Kidney capillary endothelial cell (primary cell): ENCODE measurements at regions not wholly inside any gene's neighbourhood (a gene's known extent, or its start where the extent isn't known, plus 50 kb on each side); places are given as distances from the start of the nearest gene placed in this dataset.

ENCODE experiments used
- DNase-seq: peaks from one replicate; pipeline ENCODE4 v3.0.0-alpha.2; 2018; ENCODE audit warnings: low spot score

DNA sequence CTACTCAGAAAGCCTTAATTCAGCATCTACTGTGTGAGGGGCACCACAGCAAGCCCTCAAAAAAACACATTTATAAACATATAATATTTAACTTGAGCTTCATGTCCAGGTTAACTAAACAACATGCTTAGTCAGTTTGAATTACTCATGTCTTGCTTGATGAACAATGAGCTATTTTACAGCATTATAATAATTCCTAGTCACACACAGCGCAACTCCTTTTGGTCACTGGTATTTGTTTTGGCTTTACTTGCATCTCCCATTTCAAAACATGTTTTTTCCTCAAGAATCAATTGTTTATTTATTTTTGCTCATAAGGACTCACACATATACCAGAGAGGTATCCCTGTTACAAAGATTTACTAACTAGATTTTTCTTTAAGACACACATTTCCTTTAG is 616.7 kb upstream of the DAB2 start:
- no peak for DNase-seq

GRCh38 chr5:40037713-40038112 is 612.9 kb upstream of the DAB2 start:
- no peak for DNase-seq

DNA sequence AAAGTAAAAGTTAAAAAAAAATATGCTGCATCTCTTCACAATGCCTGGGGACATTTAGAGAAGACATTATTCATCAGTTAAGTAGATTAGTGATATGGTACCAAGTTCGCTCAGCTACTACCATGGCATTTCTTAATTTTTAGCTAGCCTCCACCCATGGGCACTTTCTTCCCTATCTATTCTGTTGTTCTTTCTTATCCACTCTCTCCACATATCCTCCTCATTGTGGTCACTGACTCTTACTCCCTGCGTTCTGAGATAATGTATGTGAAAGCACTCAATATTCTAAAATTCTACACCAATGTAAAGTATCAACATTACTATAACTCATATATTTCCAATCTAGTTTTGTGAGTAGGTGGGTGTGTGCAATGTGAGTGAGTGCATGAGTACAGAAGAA is 609.7 kb upstream of the DAB2 start:
- DNase-seq: no peak

- no peak for DNase-seq
These were observed 608.6 kb upstream of the DAB2 start for GRCh38 chr5:40033411-40033810.

DNA sequence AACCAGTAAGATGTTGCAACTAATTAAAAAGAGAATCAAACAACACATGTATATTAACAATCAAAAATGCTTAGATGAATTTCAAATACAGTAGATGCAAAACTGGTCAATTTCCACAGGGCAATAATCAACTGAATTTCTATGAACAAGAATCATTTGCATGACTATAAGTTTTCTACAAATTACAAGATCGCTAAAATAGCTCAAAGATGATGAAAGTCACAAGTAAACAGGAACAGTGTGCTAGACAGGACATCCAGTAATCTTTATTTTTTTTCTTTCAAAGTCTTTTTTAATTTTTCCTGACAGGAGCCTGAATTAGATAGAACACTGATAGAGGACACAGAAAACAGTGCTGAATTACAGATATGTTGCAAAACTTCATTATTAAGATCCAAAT is 608.2 kb upstream of the DAB2 start:
- no peak for DNase-seq

DNA sequence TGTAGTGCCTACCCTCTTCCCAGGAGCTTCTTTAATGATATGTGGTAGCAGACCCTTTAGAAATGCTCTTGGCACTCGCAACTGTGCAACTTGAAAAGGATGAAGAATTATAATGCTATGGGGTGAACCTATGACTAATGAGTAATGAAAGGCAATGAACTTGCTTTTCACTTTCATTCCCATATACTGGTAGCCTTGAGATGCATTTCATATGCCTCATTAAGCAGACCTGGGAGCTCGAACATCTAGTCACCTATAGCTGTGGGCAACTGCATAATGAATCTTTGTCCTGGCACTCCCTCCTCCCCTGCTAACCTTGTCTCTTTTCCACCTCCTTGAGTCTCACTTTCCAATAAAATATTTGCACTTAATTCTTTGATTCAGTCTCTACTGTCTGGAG is 605.9 kb upstream of the DAB2 start:
- no peak for DNase-seq

GRCh38 chr5:40029711-40030495 is 605.1 kb upstream of the DAB2 start:
- DNase-seq: no peak

DNA sequence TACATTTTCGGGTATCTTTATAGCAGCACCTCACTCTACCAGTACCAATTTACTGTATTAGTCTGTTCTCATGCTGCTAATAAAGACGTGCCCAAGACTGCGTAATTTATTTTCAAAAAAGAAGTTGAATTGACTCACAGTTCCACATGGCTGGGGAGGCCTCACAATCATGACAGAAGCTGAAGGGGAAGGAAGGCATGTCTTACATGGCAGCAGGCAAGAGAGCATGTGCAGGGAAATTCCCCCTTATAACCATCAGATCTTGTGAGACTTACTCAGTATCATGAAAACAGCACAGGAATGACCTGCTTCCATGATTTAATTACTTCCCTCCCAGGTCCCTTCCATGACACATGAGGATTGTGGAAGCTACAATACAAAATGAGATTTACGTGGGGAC is 602.6 kb upstream of the DAB2 start:
- no peak for DNase-seq

GRCh38 chr5:40025586-40025985 is 600.8 kb upstream of the DAB2 start:
- no peak for DNase-seq

DNA sequence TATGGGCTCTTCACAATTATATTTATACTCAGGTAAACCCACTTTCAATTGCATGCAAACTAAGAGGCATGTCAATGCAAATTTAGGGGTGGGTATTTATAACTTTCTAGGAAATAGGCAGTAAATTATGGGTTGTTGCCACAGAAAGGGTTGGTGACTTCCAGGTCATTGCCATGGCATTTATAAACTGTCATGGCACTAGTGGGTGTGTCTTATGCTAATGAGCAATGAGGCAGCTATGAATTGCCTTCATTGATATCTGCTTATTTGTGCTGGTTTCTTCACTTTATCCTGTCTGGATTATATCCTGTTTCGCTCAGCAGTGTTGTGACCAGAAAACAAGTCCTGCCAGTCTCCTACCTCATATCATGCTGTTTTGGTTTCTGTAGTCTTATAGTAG is 597.3 kb upstream of the DAB2 start:
- no peak for DNase-seq

GRCh38 chr5:40021007-40021406 is 596.2 kb upstream of the DAB2 start:
- DNase-seq: no peak

DNA sequence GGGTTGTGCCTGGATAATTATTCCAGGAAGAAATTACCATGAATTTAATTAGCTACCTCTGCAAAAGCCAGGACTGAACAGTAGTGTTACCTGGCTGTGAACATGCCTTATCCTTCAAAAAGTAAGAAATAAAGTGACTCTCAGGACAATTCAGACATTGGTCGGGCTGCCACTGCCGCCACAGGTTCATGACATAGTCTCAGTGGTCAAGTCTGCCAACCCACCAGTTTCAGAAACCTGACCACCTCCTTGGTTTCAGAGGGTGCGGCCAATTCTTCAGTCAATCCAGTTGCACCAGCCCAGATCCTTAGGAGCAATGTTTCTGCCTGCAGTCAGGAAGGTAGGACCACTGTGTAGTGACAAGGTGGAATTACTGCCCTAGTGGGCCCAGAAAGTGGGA is 593.1 kb upstream of the DAB2 start:
- no peak for DNase-seq

DNA sequence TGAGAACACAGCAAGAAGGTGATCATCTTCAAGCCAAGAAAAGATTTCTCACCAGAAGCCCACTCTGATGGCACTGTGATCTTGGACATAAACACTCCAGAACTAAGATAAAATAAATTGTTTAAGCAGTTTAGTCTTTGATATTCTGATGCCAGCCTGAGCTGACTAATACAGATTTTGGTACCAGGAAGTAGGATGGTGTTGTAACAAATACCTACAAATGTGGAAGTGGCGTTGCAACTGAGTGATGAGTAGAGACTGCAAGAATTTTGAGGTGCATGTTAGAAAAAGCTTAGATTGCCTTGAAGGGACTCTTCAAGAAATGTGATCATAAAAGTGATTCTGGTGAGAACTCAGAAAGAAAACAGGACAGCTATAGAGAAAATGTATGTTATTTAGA is 592.4 kb upstream of the DAB2 start:
- no peak for DNase-seq

GRCh38 chr5:40010436-40010835 is 585.7 kb upstream of the DAB2 start:
- DNase-seq: no peak

DNA sequence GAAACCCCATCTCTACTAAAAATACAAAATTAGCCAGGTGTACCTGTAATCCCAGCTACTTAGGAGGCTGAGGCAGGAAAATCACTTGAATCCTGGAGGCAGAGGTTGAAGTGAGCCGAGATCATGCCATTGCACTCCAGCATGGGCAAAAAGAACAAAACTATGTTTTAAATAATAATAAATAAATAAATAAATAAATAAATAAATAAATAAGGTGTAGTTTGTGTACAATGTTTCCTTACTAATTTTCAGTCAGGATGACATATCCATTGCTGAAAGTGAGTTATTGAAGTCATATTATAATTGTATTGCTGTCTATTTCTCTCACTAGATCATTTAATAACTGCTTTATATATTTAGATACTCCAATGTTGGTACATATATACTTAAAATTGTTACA is 581.5 kb upstream of the DAB2 start:
- DNase-seq: no peak

DNA sequence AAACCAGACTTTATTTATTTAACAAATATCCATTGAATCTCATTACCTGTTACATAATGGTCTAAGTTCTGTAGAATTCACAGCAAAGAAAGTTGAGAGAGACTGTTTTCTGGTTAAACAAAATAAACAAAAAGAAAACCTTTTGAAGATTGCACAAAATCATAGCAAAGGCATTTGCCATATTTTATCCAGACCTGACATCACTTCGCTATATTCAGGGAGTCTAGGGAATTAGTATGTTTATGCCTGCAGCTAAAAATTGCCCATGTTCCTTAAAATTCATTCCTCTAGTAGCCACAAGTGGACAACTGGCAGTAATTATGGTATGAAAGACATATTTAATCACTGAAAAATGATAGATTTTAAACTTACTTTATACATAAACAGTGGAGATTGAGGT is 577.0 kb upstream of the DAB2 start:
- DNase-seq: no peak

DNA sequence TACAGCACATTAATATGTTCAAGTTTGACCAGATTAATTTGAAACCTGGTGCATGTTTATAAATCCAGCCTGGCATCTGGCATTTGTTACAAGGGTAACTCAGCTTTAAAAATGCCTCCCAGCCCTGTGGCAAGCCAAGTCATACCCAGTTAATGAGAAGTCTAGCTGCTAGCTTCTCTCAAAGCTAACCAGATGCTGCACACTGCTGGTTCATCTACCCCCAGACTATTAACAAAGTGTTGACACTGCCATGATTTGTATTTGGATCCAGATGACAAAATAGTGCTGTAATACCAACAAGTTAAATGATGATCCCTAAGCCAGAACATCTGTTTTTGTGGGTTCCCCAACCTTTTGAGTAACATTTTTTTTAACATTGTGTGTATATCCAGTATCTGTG is 573.7 kb upstream of the DAB2 start:
- DNase-seq: no peak

GRCh38 chr5:39995990-39996389 is 571.2 kb upstream of the DAB2 start:
- no peak for DNase-seq

DNA sequence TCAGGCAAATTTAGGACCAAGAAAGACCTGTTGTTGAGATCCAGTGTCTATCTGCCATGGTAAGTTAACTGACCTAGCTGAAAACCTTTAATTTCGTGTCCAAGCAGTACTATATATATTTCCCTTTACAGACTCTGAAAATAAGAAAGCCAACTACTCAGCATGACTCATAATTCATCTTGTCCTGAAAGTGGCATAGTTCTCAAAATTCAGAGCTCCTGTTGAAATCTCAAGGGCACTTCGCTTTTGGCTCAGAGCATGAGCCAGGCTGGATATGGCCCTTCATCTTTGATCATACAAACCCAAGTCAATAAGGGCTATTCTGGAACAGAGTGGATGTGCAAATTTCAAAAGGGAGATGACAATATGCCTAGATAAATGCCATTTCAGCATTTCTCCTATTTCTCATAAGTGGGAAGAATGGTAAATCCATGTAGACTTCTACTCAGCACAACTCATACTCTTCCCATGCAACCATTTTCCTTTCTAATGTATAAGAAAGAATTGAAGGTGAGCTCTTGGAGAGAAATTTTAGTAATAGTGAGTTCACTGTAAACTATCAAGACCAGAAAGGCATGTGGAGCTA is 567.9 kb upstream of the DAB2 start:
- no peak for DNase-seq

- DNase-seq: no peak
These were observed 561.8 kb upstream of the DAB2 start for GRCh38 chr5:39986614-39987013.

DNA sequence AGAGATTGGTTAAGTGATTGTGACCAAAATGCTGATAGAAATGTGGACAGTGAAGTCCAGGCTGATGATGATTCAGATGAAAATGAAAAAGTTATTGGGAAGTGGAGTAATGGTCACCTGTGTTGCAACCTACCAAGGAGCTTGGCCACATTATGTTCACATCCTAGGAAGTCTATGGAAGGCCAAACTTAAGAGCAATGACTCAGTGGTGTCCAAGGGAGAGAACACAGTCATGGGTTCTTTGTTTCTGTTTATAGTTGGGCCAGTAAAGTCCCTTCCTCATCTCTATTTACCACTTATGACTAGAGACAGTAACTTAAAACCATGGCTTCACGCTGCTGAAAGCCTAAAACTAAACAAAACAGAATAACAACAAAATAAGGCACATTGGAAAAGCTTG is 555.3 kb upstream of the DAB2 start:
- DNase-seq: no peak

DNA sequence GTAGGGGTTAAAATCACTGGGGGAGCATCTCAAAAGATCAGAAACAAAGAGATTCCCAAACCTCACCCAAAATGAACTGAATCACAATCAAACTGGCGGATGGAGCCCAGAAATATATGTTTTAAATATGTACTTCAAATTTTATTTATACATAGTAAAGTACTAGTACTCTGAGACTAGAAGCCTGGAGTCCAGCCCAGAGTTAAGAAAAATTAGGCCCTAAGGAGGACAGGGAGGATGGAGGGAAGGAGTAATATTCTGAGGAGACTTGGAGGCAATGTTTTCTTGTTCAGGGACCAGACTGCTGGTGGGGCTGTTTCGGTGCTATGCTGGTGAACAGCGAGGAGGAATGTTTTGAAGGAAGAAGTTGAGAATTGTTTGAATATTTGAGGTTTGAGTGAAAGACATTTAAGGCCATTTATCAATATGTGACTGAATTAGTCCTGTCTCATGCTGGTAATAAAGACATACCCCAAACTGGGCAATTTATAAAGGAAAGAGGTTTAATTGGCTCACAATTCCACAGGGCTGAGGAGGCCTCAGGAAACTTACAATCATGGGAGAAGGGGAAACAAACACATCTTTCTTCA is 552.4 kb upstream of the DAB2 start:
- DNase-seq: no peak

GRCh38 chr5:39970117-39970798 is 545.5 kb upstream of the DAB2 start:
- no peak for DNase-seq
